ENCODE measurements at regions not wholly inside any gene's neighbourhood (a gene's known extent, or its start where the extent isn't known, plus 50 kb on each side); places are given as distances from the start of the nearest gene placed in this dataset.

GRCh38 chr6:62764841-62765240 lies 446.4 kb upstream of the FKBP1C start:
- H3K27me3 ChIP-seq: no peaks in the 10 kb centered on the region
- no peaks in the 10 kb centered on the region for H3K79me2 ChIP-seq (ENCODE audit: low read depth)
- H3K27ac ChIP-seq: no peak overlapping the region
- no peak overlapping the region for H3K4me2 ChIP-seq
- H3K36me3 ChIP-seq: no peaks in the 10 kb centered on the region
- no peaks in the 10 kb centered on the region for H3K36me3 Mint-ChIP-seq
- H3F3A ChIP-seq (ENCODE audit: low read depth): no peaks in the 10 kb centered on the region
- no peak overlapping the region for H3K27ac Mint-ChIP-seq
- H3K9me3 ChIP-seq (ENCODE audit: low read depth): no peaks in the 10 kb centered on the region
- no peak for DNase-seq (ENCODE audit: low spot score)
- H4K20me1 ChIP-seq (ENCODE audit: low read depth): no peaks in the 10 kb centered on the region
- H3K4me3 ChIP-seq: no peak overlapping the region
- no peaks in the 10 kb centered on the region for H3K9me3 Mint-ChIP-seq
- TF ChIP-seq EZH2 (IDR thresholded peaks at IDR 0.05): no peak
- no peak for TF ChIP-seq CTCF (IDR thresholded peaks at IDR 0.05)
- no peak for TF ChIP-seq EZH2phosphoT487 (IDR thresholded peaks at IDR 0.05)
- H3K4me1 ChIP-seq: no peaks in the 10 kb centered on the region
- H3K9ac ChIP-seq: no peak overlapping the region
- H3K4me1 Mint-ChIP-seq: peaks cover 2% of the 10 kb centered on the region
- no peak overlapping the region for H2AFZ ChIP-seq (replicated peaks)
- H3K27me3 Mint-ChIP-seq (ENCODE audit: insufficient read depth, low read depth): no peaks in the 10 kb centered on the region
- no peak overlapping the region for H3K4me3 Mint-ChIP-seq

- peak; percentile 4 for DNase-seq (ENCODE audit: low spot score)
- no peak overlapping the region for H3K27ac ChIP-seq
- H3K36me3 ChIP-seq: no peaks in the 10 kb centered on the region
- H4K20me1 ChIP-seq (ENCODE audit: low read depth): no peaks in the 10 kb centered on the region
- Mint-ChIP-seq H3K9me3 (no peaks in the 10 kb centered on the region), H3K4me1 (peaks cover 2% of the 10 kb centered on the region), H3K27me3 (ENCODE audit: insufficient read depth, low read depth) (no peaks in the 10 kb centered on the region), H3K4me3 (no peak overlapping the region), H3K36me3 (no peaks in the 10 kb centered on the region), H3K27ac (peak overlapping the region; percentile 11)
- no peaks in the 10 kb centered on the region for H3K4me1 ChIP-seq
- no peak for TF ChIP-seq EZH2 (IDR thresholded peaks at IDR 0.05)
- no peak for TF ChIP-seq CTCF (IDR thresholded peaks at IDR 0.05)
- no peak for TF ChIP-seq EZH2phosphoT487 (IDR thresholded peaks at IDR 0.05)
- H2AFZ ChIP-seq (replicated peaks): no peak overlapping the region
- no peaks in the 10 kb centered on the region for H3K79me2 ChIP-seq (ENCODE audit: low read depth)
- no peaks in the 10 kb centered on the region for H3F3A ChIP-seq (ENCODE audit: low read depth)
- H3K9ac ChIP-seq: no peak overlapping the region
- no peak overlapping the region for H3K4me3 ChIP-seq
- H3K9me3 ChIP-seq (ENCODE audit: low read depth): no peaks in the 10 kb centered on the region
- no peaks in the 10 kb centered on the region for H3K27me3 ChIP-seq
- H3K4me2 ChIP-seq: no peak overlapping the region
These were observed 447.9 kb upstream of the FKBP1C start for GRCh38 chr6:62763125-62763912.

GRCh38 chr6:62746968-62747367 lies 460.9 kb upstream of the KHDRBS2 start:
- Histone ChIP-seq H3K27ac (no peak overlapping the region), H3K4me1 (no peaks in the 10 kb centered on the region), H4K20me1 (ENCODE audit: low read depth) (no peaks in the 10 kb centered on the region), H3K36me3 (no peaks in the 10 kb centered on the region), H3F3A (ENCODE audit: low read depth) (no peaks in the 10 kb centered on the region), H3K27me3 (no peaks in the 10 kb centered on the region), H2AFZ (replicated peaks) (peak overlapping the region; percentile 97), H3K9me3 (ENCODE audit: low read depth) (no peaks in the 10 kb centered on the region), H3K4me2 (no peak overlapping the region), H3K79me2 (ENCODE audit: low read depth) (no peaks in the 10 kb centered on the region), H3K4me3 (no peak overlapping the region), H3K9ac (no peak overlapping the region)
- DNase-seq (ENCODE audit: low spot score): no peak
- Mint-ChIP-seq H3K4me3 (no peak overlapping the region), H3K4me1 (no peaks in the 10 kb centered on the region), H3K27ac (no peak overlapping the region), H3K36me3 (no peaks in the 10 kb centered on the region), H3K9me3 (no peaks in the 10 kb centered on the region), H3K27me3 (ENCODE audit: insufficient read depth, low read depth) (no peaks in the 10 kb centered on the region)
- TF ChIP-seq CTCF (IDR thresholded peaks at IDR 0.05) (no peak), EZH2 (IDR thresholded peaks at IDR 0.05) (no peak), EZH2phosphoT487 (IDR thresholded peaks at IDR 0.05) (no peak)
